Activated CD4-positive, CD25-positive, alpha-beta regulatory T cell treated with anti-CD3 and anti-CD28 coated beads, Interleukin-2, amount 50 U/mL, for 72 hours (primary cell): ENCODE measurements at regions not wholly inside any gene's neighbourhood (a gene's known extent, or its start where the extent isn't known, plus 50 kb on each side); places are given as distances from the start of the nearest gene placed in this dataset.
"Not testable (repeated sequence)": the region's sequence is repeated elsewhere in the genome, so short reads cannot be mapped to it uniquely, and the experiment has no call there.

ENCODE experiments used
- DNase-seq: peaks from one replicate; pipeline ENCODE4 v3.0.0; 2021

DNA sequence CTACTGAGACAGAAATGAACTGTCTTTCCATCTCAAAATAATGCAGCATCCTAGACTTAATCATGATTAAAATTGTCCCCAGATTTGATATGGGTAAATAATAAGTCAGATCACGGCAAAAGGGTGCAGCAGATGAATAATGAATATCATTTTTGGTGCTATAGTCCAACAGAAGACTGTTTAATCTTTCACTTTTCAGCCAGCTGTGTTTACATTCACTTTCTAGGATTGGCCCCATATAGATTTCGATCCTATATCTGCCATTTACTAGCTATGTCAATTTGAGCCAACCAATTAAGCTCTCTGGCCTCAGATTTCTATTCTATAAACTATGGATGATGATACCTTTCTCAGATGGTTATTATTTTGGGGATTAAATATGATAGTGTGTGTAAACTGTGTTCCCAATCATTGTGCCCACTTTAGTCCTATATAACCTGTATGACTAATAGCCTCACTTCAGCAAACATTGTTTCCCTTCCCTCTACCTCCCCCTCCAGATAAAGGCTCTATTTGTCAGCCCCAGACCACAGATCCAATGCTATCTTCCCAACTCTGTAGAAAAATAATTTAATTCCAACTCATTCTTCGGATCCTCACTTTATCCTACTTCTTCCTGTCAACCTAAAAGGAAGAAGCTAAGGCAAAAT, 53.6 kb upstream of the NT5E start:
- no peak for DNase-seq

DNA sequence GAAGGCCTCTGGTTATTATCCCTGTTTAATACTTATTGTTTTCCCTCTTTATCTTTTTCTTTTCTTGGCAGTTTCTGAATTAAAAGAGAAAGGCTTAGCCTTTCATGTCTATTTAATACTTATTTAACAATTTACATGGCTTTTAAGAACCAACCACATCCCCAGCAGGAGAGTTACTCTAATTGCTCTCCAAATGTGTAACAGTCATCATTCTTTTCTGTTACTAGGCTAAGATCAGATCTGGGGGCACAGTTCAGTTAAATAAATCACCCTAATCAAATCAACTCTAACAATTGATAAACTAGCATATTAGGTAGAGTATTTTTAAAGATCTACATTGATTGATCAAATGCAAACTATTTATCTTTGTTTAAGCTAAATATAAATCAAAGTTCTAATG, 54.1 kb upstream of the NT5E start:
- no peak for DNase-seq

DNA sequence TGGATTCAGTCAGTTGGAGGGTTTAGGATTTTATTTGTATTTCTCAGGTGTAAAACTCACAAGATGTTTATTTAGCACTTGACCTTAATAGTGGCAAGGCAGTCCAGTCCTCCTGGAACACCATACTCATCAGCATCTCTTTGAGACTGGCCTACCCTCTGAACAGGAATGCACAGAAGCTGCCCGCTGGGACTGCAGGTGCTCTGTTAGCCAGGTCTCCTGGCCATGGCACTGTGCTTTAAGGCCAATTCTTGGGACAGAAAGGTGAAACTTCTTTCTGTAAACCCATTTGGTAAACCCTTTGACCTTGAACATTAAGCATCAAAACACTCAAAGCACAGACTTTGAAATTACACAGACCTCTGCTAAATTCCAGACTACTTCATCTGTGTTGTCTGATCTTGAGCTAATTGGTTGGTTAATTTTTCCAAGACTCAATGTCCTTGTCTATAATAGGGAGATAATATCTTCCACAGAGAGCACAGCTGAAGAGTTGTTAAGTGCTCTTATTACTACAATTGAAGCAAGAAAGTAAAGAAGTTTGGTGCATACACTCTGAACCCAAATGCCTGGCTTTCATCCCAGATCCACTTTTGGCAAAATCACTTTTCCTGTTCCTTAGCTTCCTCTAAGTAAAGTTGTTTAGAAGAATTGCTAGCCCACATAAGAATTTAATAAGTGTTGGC, 54.9 kb upstream of the NT5E start:
- no peak for DNase-seq

DNA sequence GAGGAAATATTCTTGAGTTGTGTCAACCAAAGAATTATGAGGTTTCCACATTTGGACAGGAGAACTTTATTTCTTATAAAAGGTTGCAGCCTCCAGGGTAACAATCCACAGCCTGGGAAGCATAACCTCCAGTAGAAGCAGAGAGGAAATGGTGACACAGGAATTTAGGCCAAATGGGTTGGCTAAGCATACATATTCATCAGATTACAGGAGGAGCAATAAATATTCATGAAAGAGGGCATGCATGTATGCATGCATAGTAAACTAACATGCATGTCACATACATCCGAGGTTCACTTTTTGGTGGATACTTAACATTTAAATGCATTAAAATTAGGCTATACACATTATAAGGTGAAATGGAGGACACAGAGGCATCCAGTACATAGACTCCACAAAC, 55.7 kb upstream of the NT5E start:
- no peak for DNase-seq

DNA sequence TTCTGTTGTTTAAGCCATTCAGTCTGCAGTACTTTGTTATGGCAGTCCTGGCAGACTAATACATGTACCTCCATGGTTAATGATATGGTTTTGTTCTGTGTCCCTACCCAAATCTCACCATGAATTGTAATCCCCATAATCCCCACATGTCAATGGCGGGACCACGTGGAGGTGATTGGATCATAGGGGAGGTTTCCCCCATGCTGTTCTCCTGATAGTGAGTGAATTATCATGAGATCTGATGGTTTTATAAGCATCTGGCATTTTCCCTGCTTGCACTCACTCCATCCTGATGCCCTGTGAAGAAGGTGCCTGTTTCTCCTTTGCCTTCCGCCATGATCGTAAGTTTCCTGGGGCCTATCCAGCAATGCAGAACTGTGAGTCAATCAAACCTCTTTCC, 57.5 kb upstream of the NT5E start:
- DNase-seq, result no peak

DNA sequence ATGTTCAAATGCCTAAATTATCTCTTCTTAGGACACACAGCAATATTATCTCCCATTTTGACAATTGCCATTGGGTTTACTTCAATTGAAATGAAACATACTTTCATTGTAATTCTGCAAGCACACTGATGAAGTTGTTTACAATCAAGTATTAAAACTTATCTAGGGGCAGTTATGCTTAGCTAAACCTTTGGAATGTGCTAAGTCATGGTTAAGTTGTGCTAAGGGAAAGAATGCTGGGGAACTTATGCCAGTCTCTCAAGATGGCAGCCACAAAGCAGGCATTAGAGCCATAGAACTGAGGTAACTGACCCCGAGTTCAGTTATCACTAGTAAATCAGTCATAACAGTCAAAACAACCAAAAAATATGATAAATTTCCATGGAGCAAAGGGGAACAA, 59.1 kb upstream of the NT5E start:
- DNase-seq, result no peak

DNA sequence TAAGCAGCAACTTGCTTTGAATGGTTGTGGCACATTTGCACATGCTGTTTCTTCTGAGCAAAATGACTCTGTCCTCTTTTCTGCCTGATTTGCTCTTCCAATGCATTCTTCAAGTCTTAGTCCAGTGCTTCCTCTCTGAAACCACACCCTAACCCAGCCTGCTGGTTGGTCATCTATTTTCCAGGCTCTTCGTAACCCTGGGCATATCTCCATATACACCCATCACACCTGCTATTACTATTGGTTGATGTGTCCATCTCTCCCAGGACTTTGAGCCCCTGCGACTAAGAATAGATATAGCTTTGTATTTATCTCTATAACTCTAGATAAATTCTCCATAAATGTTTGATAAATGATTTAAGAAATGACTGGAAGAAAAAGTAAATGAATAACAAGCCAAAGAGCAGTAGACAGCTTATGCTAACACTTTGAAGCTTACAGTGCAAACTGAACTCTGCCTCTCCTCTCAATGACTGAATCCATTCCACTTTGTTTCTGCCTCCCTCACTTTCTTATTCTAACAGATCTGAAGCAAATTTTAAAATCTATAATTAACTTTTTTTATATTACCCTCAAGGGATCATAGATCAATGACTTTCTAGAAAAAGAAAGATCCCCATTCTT, 59.7 kb upstream of the NT5E start:
- no peak for DNase-seq

DNA sequence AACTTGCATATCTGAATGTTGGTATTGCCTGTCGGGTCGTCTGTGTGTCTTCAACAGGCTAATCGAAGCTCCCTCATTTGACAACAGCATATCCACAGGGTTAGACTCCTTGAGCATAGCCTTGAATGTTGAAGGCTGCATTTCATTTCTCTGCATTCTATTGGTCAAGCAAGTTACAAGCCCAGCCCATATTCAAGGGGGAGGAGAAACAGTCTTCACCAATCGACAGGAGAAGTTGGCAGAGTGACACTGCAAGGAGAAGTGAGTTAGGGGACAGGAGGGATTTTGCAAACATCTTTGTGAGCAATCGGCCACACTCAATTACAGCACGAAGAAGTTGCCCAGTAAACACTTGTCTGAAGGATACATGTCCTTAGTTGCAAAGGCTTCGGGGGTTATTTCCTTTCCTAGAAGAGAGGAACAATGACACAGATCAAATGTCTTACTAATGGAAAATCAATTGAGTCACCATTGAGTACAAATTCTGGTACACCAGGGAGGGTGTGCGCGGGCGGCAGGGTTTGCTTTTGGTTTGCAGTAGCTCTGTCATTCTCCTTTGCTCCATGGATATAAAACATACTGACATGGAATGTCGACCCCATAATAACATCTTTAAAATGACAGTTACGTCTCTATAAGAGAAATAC, 60.6 kb upstream of the NT5E start:
- no peak for DNase-seq

DNA sequence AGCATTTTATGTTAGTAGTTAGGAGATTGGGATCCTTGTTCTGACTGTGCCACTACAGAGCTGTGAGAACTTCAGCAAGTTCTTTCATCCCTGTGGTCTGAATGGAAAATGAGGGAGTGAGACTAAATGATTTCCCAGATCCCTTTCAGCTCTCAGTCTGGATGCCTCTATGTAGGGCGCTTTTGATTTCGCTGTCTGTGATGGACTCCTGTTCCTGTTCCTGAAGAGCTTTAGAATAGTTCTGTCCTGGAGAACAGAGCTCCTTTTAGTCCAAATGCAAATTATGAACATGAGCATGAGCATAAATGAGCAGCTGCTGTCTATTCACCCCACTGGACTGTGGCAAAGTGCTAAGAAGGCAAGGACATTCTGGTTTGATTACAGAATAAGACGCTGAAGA, 61.4 kb upstream of the NT5E start:
- no peak for DNase-seq

DNA sequence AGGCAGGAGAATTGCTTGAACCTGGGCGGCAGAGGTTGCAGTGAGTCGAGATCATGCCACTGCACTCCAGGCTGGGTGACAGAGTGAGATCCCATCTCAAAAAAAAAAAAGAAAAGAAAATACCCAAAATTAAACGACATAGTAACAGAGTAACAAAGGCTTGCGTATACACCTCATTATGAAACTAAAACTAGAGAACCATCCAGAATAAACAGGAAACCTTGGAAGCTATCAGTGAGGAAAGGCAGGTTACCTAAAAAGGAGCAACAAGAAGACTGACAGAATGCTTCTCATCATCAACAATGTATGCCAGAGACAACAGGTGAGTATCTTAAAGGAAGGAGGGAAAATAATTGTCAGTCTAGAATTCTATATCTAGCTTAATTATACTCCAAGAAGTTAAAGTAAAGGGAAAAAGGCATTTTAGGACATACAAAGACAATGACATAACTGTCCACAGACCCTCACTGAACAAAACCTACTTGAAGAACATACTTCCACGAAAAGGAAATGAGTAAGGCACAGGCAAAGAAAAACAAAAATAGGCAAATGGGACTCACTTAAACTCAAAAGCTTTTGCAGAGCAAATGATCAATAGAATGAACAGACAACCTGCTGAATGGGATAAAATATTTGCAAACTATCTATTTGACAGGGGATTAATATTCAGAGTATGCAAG, 64.1 kb upstream of the NT5E start:
- no peak for DNase-seq

DNA sequence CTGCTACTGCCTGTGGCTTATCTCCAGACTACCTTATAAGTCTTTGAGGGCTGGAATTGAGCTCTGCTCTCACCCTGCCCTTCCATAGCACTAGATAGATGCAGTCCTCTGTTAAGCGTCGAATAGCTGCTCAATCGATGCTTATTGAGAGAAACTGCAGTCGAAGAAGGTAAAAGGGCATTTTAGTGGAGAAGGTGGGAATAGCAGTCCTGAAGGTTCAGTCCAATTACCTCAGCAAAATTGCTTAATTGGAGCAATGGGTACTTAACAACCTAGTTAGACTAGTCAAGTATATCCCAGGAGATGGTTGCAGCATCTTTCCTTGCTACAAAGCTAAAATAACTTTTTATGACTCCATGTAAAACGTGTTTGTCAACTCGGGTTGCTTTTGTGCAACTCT, 66.8 kb upstream of the NT5E start:
- DNase-seq, result no peak

DNA sequence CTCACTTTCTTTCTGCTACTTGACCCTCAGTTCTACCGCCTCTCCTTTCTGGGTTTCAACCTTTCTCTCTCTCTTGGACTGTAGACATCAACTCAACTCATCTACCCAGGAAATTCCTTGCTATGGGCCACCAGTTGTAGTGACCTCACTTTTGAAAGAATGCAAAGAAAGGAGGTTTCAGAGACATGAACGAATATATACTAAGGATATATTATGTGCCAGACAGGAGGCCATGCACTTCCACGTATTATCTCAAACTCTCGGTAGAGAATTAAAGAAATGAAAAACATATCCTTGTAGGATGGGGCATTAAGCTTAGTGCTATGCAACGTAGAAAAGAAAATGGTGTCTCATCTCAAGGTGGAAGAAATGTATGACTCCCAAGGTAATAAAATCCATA, 67.3 kb upstream of the NT5E start:
- no peak for DNase-seq

DNA sequence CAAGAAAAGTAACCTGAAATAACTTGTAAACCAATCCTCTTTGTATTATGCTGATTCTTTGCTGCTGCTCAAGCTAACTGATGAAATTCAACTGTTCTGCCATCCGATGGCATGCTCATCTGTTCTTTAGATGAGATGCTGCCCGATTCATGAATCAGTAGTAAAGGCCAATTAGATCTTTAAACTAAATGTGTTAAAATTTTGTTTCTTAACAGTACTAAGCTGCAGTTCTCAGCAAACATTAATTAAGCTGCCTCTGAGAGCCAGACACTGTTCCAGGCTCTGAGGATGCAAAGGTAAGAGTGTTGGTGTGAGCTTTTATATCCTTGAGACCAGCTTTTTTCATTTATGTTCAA, 77.0 kb upstream of the NT5E start:
- no peak for DNase-seq

DNA sequence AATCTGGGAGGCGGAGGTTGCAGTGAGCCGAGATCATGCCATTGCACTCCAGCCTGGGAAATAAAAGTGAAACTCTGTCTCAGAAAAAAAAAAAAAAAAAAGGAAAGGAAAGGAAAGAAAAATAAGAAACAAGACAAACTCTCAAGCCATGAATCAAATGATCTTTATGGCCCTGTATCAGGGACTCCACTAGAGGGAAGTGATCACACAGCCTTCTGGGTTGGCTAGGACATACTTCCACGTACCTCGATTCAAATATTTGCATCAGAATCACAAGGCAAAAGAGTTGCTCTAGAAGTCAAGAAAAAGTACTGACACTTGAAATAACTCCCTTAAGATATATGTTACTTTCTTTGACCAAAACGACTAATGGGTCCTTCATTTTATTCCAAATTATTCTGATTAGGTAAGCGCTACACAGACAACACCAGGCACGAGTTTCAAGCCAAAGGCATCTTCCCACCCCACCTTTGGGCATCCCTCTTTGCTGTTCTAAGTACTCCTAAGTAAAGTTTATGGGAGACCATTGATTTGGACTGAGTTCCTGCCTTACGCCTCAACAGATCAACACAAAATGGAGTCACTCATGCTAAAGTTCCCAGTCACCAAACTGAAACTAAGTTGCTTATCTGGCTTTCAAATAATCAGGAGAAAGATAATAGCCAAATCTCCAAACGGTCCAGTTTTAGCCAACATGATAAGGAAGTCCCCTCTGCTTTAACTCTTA, 77.5 kb upstream of the NT5E start:
- DNase-seq, result no peak

DNA sequence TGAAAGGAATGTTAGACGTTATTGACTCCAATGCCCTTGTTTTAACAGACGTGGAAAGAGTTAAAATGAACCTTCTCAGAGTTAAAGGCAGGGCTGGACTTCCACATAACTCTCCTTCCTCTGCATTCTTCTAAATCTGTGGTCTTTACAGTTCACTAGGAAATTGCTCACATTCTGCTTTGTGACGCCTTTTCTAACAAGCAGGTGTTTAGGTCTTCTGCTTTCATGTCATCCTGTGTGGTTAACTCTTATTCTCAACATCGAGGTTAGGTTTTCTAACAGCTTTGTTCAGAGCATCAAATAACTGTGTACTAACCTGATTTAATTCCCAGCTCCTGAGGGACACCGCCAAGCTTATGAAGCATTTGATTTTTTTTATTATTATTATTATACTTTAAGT, 81.3 kb upstream of the NT5E start:
- DNase-seq, result no peak

DNA sequence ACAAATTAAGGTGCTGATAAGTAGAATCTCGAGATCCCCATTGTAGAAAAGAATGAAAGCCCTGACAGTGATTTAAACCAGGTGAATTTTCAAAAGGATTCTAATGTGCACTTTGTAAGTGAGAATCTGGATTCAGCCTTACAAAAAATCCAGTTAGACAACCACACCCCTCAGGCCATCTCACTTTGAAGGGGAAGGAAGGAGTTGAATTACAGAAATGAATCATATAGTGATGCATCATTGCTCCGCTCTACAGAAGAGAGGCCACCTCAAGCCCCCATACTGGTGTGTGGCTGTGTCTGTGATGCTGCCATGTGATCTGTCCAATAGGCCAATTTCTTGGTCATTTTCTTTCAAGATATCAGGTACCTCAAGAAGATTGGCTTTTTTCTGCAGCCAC, 85.5 kb upstream of the NT5E start:
- DNase-seq, result no peak

DNA sequence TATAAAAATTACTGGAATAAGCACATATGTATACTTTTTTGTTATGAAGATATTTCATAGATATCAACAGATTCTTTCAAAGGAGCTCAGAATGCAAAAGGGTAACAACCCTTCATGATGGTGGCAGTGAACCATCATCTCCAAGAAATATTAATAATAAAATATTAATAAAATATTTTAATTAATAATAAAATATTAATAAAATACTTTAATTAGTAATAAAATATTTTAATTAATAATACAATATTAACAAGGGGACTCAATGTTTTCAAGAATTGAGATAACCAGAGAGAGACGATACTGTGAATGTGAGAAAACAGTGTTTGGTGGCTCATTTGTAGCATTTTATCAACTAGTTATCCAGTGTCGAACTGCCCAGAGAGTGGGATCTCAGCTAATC, 86.0 kb upstream of the NT5E start:
- no peak for DNase-seq

DNA sequence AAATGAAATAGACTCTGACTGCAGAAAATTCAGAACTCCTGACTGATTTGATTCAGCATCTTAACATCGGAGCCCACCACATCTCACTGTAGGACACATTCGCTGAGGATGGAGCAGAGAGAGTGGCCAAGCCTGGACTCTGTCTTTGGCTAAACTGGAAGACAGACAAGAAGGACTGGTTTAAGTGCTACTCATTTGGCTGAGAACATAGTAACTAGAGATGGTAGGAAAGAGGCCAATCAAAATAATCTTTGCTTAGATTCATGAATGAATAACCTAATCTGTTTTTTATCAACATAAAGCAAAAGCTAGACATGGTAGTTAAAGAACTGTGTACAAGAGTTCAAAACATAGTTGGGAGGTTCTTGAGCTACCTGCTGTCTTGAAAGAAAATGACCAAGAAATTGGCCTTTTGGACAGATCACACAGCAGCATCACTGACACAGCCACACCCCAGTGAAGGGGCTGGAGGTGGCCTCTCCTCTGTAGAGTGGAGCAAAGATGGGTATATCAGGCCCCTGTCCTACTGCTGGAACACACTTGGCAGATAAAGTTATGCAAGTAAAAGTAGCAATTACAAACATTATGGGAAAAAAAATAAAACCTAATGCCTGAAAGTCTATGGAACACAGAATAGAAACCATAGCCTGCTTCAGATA, 87.1 kb upstream of the NT5E start:
- DNase-seq, result no peak

DNA sequence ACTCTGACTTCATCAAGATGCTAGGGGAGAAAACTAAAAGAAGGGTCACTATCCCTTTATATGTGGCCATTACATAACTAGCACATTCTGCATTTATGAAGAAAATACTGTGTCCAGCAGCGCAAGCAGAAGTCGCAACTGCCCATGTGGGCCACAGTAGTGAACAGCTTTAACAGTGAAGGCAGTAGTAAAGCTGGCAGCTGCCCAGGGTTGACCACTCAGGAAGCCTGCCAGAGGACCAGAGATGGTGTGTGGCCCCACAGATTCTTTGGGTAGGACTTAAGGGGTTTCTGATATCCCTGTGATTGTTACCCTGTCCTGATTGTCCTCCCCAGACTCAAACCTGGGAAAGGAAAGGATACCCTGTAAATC, 88.3 kb upstream of the NT5E start:
- DNase-seq, result no peak

DNA sequence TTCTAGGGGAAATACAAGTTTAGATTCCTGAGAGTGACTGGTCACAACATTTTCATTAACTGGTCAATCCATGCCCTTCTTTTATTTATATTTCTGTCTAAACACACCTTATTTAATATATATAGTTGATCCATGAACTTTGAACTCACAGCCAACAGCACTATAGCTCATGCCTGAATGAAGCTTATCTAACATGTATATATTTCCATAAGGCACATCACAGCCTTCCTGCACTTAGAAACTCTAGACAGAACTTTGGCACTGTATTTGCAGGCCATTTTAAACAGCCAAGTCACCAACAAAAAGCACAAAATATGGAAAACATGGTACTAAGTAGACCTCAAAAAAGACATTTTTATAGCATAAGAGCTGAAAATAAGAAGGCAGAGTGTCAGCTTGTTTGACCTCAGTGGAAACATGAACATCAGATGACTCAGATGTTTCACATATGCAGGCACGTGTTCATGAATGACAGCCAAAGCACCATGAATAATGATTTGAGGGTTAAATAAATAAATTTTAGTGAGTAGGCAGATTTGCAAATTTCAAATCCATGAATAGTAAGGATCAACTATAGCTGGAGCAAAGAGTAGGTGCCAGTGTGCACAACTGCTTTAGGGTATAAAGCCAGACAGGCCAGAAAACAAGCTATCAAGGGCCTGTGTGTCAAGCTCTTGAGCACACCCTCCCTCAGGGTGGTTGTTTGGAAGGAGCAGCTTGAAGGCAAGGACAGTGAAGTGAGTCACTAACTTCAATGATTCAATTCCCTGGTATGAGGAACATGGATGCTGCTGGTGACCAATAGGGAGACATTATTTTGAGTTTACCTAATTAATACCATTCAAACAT, 88.9 kb upstream of the NT5E start:
- DNase-seq, result no peak

DNA sequence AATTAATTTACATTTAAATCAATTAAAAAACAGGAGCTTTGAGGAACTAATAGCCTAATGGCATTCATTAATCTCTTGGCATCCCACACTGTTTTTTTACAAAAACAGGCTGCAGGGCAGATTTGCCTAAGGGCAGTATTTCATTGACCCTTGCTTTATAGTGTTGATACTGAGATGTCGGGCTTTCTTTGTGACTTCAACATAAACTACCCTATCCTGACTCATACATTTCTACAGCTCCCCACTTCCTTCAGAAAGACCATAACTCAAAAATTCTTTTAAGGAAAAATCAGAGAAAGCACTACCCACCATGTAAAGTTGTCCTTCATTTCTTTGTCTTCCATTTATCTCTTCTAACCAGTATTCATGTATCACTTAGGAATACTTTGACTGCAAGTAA, 92.2 kb upstream of the NT5E start:
- DNase-seq, result no peak

DNA sequence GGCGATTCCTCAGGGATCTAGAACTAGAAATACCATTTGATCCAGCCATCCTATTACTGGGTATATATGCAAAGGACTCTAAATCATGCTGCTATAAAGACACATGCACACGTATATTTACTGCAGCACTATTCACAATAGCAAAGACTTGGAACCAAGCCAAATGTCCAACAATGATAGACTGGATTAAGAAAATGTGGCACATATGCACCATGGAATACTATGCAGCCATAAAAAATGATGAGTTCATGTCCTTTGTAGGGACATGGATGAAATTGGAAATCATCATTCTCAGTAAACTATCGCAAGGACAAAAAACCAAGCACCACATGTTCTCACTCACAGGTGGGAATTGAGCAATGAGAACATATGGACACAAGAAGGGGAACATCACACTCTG, 93.1 kb upstream of the NT5E start:
- DNase-seq, result not testable (repeated sequence)
